NCI-H82 treated with DMSO at 0.1 percent for 48 hours (cell line): ENCODE measurements at regions not wholly inside any gene's neighbourhood (a gene's known extent, or its start where the extent isn't known, plus 50 kb on each side); places are given as distances from the start of the nearest gene placed in this dataset.
"Not testable (repeated sequence)": the region's sequence is repeated elsewhere in the genome, so short reads cannot be mapped to it uniquely, and the experiment has no call there.

Experiments
- DNase-seq: peaks from one replicate; lab custom pipeline; 2025; ENCODE audit not compliant: unreplicated experiment; lab: John Stamatoyannopoulos, UW

DNA sequence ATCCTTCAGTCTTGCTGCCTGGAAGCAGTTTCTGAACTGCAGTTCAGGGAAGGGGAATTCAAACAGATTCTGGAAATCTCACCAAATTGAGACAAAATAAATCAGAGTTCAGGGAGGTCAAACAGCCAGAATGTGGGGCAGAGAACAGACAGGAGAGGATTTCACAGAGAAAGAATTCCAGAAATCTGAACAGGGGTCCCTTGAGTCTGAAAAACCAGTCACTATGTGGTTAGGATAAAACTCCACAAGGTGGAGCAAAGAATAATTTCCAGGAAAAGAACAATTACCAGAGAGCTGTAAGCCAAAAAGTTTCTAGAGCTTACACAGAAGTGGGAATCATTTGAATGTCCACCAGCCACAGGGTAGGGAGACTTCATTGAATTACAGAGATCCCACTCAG is 84.7 kb downstream of the URB2 start:
- no peak for DNase-seq

DNA sequence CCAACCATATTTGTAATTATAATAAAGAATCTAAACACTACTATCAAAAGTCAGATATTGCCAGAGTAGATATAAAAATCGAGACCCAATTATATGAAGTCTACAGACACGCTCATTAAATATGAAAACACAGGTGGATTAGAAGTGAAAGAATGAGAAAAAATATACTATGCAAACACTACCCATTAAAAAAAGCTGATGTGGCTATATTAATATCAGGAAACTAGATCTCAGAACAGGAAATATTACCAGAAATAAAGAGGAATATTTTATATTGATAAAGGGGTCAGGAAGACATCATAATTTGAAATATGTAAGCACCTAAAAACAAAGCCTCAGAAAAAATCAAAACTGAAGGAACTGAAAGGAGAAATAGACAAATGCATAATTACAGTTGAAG is 88.3 kb downstream of the URB2 start:
- DNase-seq, result no peak

DNA sequence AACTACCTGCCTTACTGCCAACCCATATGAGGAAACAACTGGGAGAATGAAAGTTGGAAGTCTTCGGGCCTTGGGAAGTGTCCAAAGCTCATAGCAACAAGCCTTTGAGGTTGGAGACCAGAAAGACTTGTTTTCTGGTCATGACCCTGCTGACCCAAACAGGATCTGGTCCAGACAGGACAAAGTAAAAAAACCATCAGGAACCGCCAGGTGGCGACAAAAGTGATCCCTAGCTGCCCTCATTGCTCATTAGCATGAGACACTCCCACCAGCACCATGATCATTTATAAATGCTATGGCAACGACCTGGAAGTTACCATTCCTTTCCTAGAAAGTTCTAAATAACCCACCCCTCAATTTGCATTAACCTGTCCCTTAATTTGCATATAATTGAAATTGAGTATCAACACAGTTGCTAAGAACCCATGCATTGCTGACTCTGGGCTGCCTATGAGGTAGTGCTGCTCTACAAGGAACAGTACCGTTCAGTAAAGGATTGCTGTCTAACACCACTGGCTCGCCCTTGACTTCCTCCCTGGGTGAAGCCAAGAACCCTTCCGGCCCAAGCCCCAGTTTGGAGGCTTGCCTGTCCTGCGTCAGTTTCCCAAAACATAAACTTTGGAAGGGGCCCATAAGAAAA is 89.0 kb downstream of the URB2 start:
- no peak for DNase-seq

DNA sequence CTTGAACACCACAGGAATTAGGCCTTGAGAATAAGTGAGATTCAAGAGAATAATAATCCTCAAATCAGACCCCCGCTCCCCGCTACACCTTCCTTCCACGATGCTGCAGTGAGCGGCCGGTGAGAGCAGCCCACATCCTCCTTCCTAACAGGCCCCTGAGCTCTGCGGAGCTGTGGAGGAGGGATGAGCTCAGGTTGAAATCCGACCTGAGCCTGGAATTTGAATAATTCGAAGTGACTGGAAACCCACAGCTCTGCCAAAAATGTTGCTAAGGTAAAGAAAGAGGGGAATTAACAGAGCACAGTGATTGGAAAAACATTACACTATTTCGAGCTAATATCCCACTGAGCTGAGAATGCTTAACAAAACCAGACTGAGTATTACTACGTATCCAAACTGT is 90.0 kb downstream of the URB2 start:
- no peak for DNase-seq

DNA sequence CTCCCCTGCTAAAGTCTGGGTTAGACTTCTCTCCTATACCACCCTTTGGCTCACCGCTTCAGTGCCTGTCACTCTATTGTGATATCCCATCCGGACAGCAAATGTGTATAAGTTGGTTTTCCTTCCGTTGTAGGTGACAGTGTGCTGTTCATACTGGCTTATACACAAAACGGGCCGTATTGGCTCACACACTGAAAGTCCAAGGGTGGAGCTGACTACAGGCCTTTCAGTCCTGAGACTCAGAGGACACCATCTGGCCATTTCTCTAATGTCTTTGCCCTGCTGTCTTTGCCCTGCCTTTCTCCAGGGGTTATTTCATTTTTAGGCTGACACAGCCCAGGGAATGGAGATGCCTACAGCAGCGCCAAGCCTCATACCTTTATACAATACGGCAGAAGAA is 90.7 kb downstream of the URB2 start:
- no peak for DNase-seq

DNA sequence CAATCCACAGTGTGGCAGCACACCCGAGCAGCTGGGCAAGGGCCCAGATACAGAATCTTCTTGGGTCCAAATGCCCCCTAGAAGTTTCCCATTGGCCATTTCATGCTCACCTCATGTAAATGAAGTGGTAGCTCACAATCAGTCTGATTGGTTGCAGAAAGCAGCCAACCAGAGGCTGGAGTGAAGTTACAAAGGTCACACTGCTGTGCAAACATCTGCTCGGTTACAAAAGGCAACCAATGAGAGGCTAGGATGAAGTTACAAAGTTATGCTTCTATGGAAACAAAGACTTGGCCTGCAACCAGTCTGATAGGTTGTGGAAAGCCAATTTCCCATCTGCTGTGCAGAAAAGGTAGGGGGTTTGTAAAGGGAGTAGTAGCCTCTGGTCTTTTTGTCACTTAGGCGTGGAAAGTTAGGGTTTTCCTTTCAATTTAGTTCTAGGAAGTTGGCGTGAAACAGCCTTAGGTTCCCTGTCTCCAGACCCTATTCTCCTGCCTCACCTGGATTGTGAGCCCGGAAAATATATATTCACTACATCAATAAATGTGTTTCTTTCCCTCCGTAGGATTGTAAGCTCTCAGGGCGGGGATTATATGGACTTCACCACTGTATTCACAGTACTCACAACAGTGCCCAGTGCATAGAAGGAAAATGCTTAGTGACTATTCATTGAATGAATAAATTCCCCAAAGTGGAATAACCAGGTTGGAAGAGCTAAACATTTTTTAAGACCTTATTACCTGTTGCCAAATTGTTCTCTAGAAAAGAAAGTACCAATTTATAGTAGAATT is 91.9 kb downstream of the URB2 start:
- no peak for DNase-seq

DNA sequence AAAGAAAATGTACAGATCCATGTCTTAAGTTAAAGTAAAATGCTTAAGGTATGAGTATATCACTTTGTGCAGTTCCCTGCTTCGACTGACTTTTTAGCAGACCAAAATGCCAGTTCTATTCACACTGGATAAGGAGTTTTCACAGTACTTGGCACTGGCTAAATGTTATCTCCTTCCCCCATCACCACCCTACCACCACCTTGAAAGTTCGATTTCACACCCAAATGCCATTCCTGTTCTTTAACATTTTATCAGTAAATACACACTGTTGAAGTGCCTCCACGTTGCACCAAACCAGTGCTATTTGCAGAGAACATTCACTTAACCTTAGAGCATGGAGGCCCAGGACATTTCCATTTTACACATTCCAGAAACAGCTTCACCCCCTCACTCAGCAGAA is 100.0 kb downstream of the URB2 start:
- no peak for DNase-seq

DNA sequence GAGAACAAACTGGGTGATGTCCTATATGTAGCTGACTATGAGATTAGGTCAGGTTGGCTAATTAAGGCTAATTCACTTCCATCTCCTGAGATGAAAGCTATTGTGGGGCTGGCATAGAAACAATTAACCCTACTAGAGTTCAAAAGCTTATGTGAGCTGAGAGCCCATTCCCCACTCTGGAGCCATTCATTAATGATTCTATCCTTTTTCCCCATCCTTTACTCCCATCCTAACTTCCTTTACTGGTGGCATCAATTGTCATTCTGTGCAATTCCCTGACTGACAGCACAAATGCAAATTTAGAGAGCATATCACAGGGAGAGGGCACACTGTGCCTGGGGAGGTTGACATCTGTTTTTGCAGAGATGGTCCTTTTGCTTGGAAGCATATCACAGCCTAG is 103.9 kb downstream of the URB2 start:
- DNase-seq, result no peak

DNA sequence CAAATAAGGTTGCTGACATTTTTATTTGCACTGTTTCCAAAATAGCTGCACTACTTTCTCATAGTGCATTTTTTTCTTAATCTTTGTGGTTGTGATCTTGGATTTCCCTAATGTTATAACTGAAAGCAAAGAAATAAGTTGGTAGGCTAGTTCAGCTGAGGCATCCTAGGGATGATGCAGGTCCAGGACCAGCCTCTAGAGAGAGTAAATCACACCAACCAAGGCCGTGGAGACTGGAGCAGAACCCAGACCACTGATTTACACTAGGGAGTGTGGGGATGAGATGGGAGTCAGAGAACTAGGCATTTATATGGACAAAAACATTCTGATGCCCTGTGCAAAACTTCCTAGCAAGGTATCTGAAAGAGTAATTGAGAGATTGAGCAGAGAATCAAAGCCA is 104.5 kb downstream of the URB2 start:
- no peak for DNase-seq

DNA sequence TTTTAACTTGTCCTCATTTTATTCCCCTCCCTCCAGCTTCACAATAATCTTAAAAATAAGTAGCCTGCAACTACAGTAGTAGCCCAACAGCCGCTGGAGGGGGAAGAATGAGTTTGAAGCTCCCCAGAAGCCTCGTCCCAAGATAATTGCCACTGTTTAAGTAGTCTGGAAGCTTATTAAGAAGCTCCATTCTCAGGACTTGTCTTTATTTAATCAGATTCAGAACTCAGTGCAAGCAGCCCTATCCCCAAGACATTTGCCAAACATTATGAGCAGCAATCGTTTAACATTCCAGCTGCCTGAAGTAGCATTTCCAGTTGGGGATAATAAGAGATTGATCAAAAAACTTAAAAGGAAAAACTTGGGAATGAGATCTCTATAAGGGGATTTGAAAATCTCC is 106.0 kb downstream of the URB2 start:
- DNase-seq, result no peak

DNA sequence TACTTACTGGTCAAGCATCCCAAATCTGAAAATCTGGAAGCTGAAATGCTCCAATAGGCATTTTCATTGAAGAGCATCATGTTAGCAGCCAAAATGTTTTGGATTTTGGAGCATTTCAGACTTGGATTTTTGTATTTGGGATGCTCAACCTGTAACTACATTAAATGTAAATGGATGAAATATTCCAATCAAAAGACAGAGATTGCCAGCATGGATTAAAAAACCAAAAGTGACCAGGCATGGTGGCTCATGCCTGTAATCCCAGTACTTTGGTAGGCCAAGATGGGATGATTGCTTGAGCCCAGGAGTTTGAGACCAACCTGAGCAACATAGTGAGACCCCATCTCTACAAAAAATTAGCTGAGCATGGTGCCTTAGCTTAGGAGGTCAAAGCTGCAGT is 110.3 kb downstream of the URB2 start:
- no peak for DNase-seq

DNA sequence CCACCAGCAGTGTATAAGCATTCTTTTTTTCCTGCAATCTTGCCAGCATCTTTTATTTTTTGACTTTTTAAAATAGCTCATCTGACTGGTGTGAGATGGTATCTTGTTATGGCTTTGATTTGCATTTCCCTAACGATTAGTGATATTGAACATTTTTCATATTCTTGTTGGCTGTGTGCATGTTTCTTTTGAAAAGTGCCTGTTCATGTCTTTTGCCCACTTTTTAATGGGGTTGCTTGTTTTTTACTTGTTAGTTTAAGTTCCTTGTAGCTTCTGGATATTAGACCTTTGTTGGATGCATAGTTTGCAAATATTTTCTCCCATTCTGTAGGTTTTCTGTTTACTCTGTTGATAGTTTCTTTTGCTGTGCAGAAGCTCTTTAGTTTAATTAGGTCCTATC is 116.6 kb downstream of the URB2 start:
- not testable (repeated sequence) for DNase-seq

DNA sequence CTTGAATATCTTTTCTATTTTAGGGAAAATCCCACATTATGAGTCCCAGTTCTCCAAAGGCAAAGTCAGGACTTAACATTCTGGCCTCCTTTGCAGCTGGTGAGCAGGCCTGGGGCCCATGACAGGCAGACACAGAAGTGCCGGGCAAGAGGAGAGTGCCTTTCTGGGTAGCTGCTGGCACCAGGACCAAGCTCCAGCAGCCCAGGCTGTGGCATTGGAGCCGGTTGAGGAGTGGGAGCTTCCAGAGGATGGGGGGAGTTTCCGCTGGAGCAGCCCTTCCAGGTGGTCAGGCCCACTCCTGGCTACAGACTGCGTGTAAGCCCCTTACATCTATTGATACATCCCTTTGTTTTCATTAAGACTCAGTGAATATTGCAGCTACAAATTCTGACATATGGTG is 123.9 kb downstream of the URB2 start:
- no peak for DNase-seq

DNA sequence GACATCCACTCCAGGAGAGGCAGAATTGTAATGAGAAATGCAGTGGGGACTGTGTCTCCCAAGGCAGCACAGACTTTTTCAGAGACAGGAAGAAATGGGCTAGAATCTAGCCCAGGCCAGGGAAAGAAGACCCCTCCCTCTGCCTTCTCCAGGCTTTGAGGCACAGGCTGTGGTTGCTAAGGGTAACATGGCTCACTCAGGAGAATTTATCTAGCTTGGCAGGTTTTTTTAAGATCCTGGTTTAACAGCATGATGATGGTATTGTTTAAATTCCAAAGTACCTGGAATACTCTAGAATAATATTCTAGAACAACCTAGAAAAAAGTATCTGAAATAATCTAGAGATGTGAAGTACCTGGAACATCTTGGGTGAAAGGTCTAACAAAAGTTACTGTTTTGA is 125.6 kb downstream of the URB2 start:
- DNase-seq, result no peak

DNA sequence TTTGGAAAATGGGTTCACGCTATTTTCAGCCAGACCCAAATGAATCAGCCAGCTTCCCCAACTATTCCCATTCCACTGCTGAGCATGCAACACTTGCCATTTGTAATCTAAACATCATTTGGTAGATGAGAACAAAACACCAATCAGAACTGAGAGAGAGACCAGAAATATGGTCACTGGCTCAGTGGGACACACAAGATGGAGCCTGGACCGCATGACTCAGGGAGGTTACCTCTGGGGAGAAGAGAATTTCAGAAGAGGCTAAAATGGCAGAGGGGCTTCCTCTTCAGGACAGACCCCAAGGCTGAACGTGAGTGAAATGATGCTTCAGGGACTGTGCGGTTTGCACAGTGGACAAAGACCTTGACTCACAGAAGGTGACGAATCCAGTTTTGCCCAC is 126.6 kb downstream of the URB2 start:
- no peak for DNase-seq

DNA sequence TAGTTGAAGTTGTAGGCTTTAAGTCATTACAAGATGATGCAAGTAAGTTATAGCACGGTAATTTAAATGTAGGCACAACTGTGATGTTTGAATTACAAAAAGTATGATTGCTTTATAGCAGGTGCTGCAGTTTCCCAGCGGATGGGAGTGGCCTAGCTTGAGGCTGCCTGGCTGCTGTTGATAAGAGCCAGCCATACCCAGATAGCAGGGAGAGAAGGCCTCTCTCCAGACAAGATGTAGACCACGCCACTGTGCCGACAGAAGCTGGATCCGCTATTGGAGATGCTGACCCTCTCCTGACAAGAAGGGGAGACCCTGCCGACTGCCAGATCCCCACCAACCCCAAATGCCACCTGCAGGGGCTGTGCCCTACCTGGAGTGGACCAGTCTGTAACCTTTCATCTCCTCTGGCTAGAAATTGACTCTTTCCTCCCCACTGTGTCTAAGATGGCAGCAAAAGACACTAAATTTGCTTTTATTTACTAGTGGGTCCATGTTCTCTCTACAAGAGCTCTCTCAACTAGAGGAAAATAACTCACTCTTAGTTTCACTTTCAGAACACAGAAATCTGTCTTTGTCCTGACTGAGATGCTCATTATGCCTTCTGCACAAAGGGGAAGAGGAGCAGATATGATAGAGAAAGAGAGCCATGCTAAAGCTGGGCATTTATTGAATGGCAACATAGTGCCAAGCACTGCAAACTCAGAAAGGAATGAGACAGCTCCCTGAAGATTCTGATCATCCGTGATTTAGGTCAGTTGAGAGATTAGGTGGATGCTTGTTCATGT is 127.9 kb downstream of the URB2 start:
- no peak for DNase-seq

DNA sequence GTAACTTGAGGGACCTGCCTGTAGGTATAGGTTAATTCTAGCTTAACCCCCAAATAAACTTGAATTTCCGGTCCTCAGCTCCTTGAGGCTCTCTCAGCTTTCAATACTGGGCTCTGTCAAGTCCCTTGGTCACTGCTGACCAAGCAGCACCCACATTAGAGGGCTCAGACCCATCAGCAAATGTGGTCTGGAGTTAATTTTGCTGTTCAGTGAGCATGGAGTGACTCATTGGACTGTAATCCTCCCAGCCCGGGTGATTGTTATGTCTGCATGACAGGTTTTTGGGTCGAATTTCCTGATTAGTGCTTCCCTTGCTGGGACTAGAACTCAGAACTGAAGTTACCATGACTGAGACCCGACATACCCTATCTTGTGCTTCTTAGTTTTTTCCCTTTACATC is 130.6 kb downstream of the URB2 start:
- no peak for DNase-seq

DNA sequence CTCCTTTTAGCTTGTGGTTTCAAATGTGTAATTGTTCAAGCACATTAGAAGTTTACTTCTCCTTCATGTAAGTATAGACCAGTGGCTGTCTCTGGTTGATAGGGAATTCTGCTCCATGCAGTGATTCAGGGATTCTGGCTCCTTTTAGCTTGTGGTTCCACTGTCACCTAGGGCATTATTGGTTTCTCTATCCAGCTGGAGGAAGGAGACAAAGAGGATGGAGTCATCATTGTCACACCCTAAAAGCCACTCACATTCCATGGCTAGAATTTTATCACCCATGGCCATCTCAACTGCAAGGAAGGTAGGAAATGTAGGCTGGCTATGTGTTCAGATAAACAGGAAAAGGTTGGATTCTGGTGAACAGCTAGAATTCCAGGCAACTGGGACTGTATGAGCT is 131.2 kb downstream of the URB2 start:
- no peak for DNase-seq

DNA sequence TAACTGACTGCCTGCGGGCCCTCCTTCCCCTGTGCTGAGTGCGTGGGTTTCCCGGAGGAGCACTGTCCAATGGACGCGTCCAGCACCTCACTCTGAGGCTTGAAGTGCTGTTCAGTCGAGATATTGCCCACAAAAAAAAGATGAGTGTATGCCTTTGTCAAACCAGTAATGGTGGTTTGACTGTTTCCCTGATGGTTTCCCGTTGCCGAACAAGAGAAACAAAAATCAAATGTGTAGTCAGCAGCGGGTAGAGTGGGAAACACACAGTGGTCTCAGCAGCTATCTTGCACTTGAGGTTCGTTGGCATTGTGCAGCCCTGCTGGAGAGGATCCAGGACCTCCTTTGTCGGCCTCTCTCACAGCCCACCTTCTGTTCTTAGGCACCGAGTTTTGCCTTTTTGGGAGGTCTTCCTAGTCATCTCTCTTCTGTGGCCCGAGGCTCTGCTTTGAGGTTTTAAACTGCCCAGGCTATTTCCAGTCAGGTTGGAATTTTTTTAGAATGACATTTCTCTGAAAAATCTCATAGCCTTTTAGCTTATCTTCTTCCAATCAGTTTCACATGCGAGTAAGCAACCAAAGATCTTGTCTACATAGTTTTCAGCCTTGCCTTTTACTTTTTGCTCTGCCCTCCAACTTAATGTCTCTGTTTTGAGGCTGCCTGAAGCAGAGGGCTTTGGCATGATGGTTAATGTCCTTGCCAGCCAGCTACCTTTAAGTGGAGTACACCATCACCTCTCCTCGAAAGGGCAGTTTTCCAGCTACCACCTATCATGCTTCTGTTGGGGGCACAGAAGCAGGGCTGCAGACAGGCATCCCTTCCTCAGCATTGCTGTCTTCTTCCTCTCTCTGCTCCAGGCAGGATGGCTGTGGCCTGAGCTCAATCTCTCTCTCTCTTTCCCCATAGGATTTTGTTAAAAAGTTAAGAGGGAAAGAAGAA is 132.3 kb downstream of the URB2 start:
- no peak for DNase-seq

DNA sequence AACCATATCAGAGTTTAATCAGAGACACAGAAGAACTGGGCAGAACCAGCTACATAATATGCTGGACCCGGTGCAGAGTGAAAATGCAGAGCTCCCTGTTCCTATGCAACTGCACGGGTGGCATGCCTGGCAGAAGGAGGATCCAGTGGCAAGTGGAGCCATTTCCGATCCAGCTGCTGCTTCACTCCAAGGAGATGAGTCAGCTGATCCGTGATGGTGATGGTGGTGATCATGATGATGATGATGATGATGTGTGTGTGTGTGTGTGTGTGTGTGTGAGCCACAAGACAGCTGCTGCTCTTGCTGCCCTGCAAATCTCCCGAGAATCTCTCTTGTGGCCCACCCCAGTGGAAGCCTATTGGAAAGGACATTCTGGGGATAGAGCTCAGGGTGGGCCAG is 133.0 kb downstream of the URB2 start:
- no peak for DNase-seq

DNA sequence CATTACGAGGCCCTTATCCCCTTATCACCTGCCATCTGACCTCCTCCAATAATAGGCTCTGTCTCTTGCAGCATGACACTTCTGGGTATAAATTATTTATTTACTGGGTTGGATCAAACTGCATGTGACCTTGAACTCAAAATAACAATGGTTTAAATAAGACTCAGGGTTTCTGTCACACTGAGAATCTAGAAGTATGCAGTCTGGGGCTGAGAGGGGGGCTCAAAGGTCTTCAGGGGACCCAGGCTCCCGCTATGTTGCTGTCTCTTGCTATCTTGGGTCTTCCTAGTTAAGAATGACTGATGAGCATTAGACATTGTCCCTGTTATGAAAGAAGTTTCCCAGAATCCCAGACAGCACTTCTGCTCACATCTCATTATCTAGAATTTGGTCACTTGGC is 133.5 kb downstream of the URB2 start:
- DNase-seq, result no peak
